Neuronal stem cell (in vitro differentiated cells): ENCODE measurements at regions not wholly inside any gene's neighbourhood (a gene's known extent, or its start where the extent isn't known, plus 50 kb on each side); places are given as distances from the start of the nearest gene placed in this dataset.

Experiments
- DNase-seq: peaks from one replicate; pipeline ENCODE4 v3.0.0-alpha.2; 2013; ENCODE audit warnings: low spot score
- H2AFZ ChIP-seq: one replicate; pipeline ENCODE4 v1.6.1; 2013; ENCODE audit warnings: mild to moderate bottlenecking, low read length, inconsistent platforms
- H2AK5ac ChIP-seq: 2 replicates; pipeline ENCODE4 v1.6.1; 2013; ENCODE audit warnings: low read depth, mild to moderate bottlenecking, inconsistent platforms, low read length, moderate library complexity, mixed read lengths
- H2BK120ac ChIP-seq: 2 replicates; pipeline ENCODE4 v1.6.1; 2013; ENCODE audit warnings: low read depth, mild to moderate bottlenecking, inconsistent platforms, low read length, moderate library complexity, mixed read lengths
- H2BK12ac ChIP-seq: one replicate; pipeline ENCODE4 v1.6.1; 2013; ENCODE audit warnings: low read length, inconsistent platforms
- H2BK15ac ChIP-seq: 2 replicates; pipeline ENCODE4 v1.6.1; 2013; ENCODE audit warnings: mild to moderate bottlenecking, low read length, inconsistent platforms, mixed read lengths
- H2BK5ac ChIP-seq: one replicate; pipeline ENCODE4 v1.6.1; 2013; ENCODE audit warnings: inconsistent platforms, mild to moderate bottlenecking, low read length, moderate library complexity
- H3K14ac ChIP-seq: one replicate; pipeline ENCODE4 v1.6.1; 2013; ENCODE audit warnings: low read length, inconsistent platforms
- H3K18ac ChIP-seq: 2 replicates; pipeline ENCODE4 v1.6.1; 2013; ENCODE audit warnings: low read length, inconsistent platforms
- H3K23ac ChIP-seq: 2 replicates; pipeline ENCODE4 v1.6.1; 2013; ENCODE audit warnings: low read depth, mild to moderate bottlenecking, mixed read lengths, low read length, inconsistent platforms; ENCODE audit not compliant: poor library complexity
- H3K27ac ChIP-seq: replicated peaks from 3 replicates; pipeline ENCODE4 v1.5.1; 2013; ENCODE audit warnings: low read length, inconsistent platforms
- H3K27me3 ChIP-seq, 3 experiments: 2 replicates each; pipeline ENCODE4 v1.6.1; 2013; ENCODE audit warnings: low read length in 3 of 3, mild to moderate bottlenecking in 2 of 3, inconsistent platforms in 1 of 3, low read depth in 1 of 3, mixed read lengths in 1 of 3, moderate library complexity in 1 of 3; ENCODE audit not compliant: control insufficient read depth in 3 of 3, insufficient read depth in 3 of 3
- H3K36me3 ChIP-seq, 2 donors: replicated peaks in 1 of 2; 2 replicates each; pipeline ENCODE4 v1.6.1; 2013; ENCODE audit warnings: low read length in 2 of 2; ENCODE audit not compliant: control insufficient read depth in 2 of 2, insufficient read depth in 2 of 2
- H3K4ac ChIP-seq: 2 replicates; pipeline ENCODE4 v1.6.1; 2013; ENCODE audit warnings: inconsistent platforms, mild to moderate bottlenecking, low read length, moderate library complexity
- H3K4me1 ChIP-seq, 2 donors: 1 replicate in 1 of 2; 2 replicates in 1 of 2; pipeline ENCODE4 v1.6.1; 2013; ENCODE audit warnings: low read length in 2 of 2, low read depth in 1 of 2; ENCODE audit not compliant: control insufficient read depth in 2 of 2, insufficient read depth in 1 of 2
- H3K4me2 ChIP-seq: one replicate; pipeline ENCODE4 v1.6.1; 2013; ENCODE audit warnings: mild to moderate bottlenecking, low read length, inconsistent platforms; ENCODE audit not compliant: insufficient read depth, poor library complexity, severe bottlenecking
- H3K4me3 ChIP-seq, 2 donors: 2 replicates each; pipeline ENCODE4 v1.5.1; 2013; ENCODE audit warnings: low read length in 2 of 2, mild to moderate bottlenecking in 2 of 2, inconsistent platforms in 1 of 2, moderate library complexity in 1 of 2
- H3K79me1 ChIP-seq: one replicate; pipeline ENCODE4 v1.6.1; 2013; ENCODE audit warnings: low read depth, mild to moderate bottlenecking, inconsistent platforms, low read length, moderate library complexity
- H3K9ac ChIP-seq: one replicate; pipeline ENCODE4 v1.6.1; 2013; ENCODE audit warnings: mild to moderate bottlenecking, low read depth, low read length, inconsistent platforms; ENCODE audit not compliant: poor library complexity
- H3K9me3 ChIP-seq, 2 donors: replicated peaks in 1 of 2; 2 replicates each; pipeline versions ENCODE3 to v1.6.1; 2013; ENCODE audit warnings: low read length in 2 of 2, mild to moderate bottlenecking in 2 of 2, inconsistent platforms in 1 of 2, low read depth in 1 of 2, mixed read lengths in 1 of 2, moderate library complexity in 1 of 2; ENCODE audit not compliant: control insufficient read depth in 2 of 2, insufficient read depth in 1 of 2
- H4K8ac ChIP-seq: one replicate; pipeline ENCODE4 v1.6.1; 2013; ENCODE audit warnings: low read depth, mild to moderate bottlenecking, inconsistent platforms, low read length, moderate library complexity
- H4K91ac ChIP-seq: one replicate; pipeline ENCODE4 v1.6.1; 2013; ENCODE audit warnings: low read length, low read depth, mild to moderate bottlenecking, inconsistent platforms; ENCODE audit not compliant: poor library complexity
- WGBS, 2 donors: extraction: QIAGEN DNeasy Blood & Tissue Kit; methylation state at CpG; one replicate each; pipeline ENCODE4 v1.1.7; 2013; ENCODE audit warnings: missing lambda C conversion rate in 2 of 2, mixed read lengths in 1 of 2; ENCODE audit not compliant: insufficient read length in 2 of 2, insufficient replicate concordance in 1 of 2; ENCODE audit errors: extremely low coverage in 2 of 2; 5-methylcytosine and 5-hydroxymethylcytosine counted together

- Histone ChIP-seq H2AFZ (peak overlapping the region; percentile 70), H2BK15ac (no peak overlapping the region), H3K27ac (no peak overlapping the region), H4K8ac (no peak overlapping the region), H3K4me3 (no peak overlapping the region), H3K18ac (no peak overlapping the region), H2BK5ac (no peak overlapping the region), H3K23ac (no peak overlapping the region), H3K27me3 (peaks cover 8 to 89% (median 61%) of the 10 kb centered on the region in 3 experiments), H3K4me2 (peak overlapping the region; percentile 35), H3K9ac (no peak overlapping the region), H3K36me3 (no peaks in the 10 kb centered on the region), H2BK12ac (no peak overlapping the region), H2BK120ac (no peak overlapping the region), H3K4ac (no peak overlapping the region), H4K91ac (no peak overlapping the region), H3K14ac (no peak overlapping the region), H3K9me3 (peaks cover 0 to 3% of the 10 kb centered on the region in 2 donors), H3K79me1 (no peaks in the 10 kb centered on the region), H2AK5ac (no peak overlapping the region), H3K4me1 (peaks cover 23 to 32% of the 10 kb centered on the region in 2 donors)
- DNase-seq = no peak
- no CpG with 5 or more reads among the region's 29 CpGs for WGBS, 2 donors
These were observed 70.4 kb upstream of the TBCA start for GRCh38 chr5:77846422-77847128.

- H3K27ac ChIP-seq = no peak overlapping the region
- no peaks in the 10 kb centered on the region for H3K36me3 ChIP-seq
These were observed 69.1 kb upstream of the TBCA start for GRCh38 chr5:77845324-77845646.

GRCh38 chr5:77844623-77845323 is 68.6 kb upstream of the TBCA start:
- Histone ChIP-seq H3K27ac (no peak overlapping the region), H3K4me3 (peak overlapping the region in 1 of 2 donors; percentile 63)

More at GRCh38 chr5:77845324-77845646, 69.1 kb upstream of the TBCA start:
- no peak overlapping the region for H4K91ac ChIP-seq
- H3K9me3 ChIP-seq = no peaks in the 10 kb centered on the region
- no peak overlapping the region for H4K8ac ChIP-seq
- H2BK15ac ChIP-seq = no peak overlapping the region
- H2BK5ac ChIP-seq = no peak overlapping the region
- no peaks in the 10 kb centered on the region for H3K79me1 ChIP-seq
- no peak overlapping the region for H2AFZ ChIP-seq
- H2AK5ac ChIP-seq = no peak overlapping the region
- H3K4me2 ChIP-seq = no peak overlapping the region
- H2BK120ac ChIP-seq = no peak overlapping the region
- H2BK12ac ChIP-seq = no peak overlapping the region
- H3K23ac ChIP-seq = no peak overlapping the region
- H3K27me3 ChIP-seq = peaks cover 0 to 89% (median 48%) of the 10 kb centered on the region in 3 experiments
- no peak overlapping the region for H3K4ac ChIP-seq
- no peak for DNase-seq
- H3K4me3 ChIP-seq = no peak overlapping the region
- peaks cover 23 to 24% of the 10 kb centered on the region in 2 donors for H3K4me1 ChIP-seq
- no CpG with 5 or more reads among the region's 5 CpGs for WGBS, 2 donors
- H3K18ac ChIP-seq = no peak overlapping the region
- H3K9ac ChIP-seq = no peak overlapping the region
- no peak overlapping the region for H3K14ac ChIP-seq

GRCh38 chr5:77844373-77844622 is 68.2 kb upstream of the TBCA start:
- H3K79me1 ChIP-seq = no peaks in the 10 kb centered on the region
- no CpG with 5 or more reads among the region's 10 CpGs for WGBS, 2 donors

More at GRCh38 chr5:77844623-77845323, 68.6 kb upstream of the TBCA start:
- Histone ChIP-seq H2BK120ac (no peak overlapping the region), H3K36me3 (no peaks in the 10 kb centered on the region), H3K4ac (no peak overlapping the region), H3K14ac (no peak overlapping the region), H3K9ac (no peak overlapping the region), H2AFZ (peak overlapping the region; percentile 69), H2BK5ac (no peak overlapping the region), H4K91ac (no peak overlapping the region), H3K4me2 (peak overlapping the region; percentile 60), H2BK15ac (no peak overlapping the region), H3K4me1 (peaks cover 23 to 24% of the 10 kb centered on the region in 2 donors), H2AK5ac (peak overlapping the region; percentile 13), H3K9me3 (peaks cover 0 to 3% of the 10 kb centered on the region in 2 donors), H2BK12ac (no peak overlapping the region), H3K79me1 (no peaks in the 10 kb centered on the region), H3K23ac (peak overlapping the region; percentile 40), H4K8ac (no peak overlapping the region), H3K27me3 (peaks cover 0 to 89% (median 44%) of the 10 kb centered on the region in 3 experiments), H3K18ac (peak overlapping the region; percentile 85)
- no peak for DNase-seq
- no CpG with 5 or more reads among the region's 48 CpGs for WGBS, 2 donors

More at GRCh38 chr5:77844373-77844622, 68.2 kb upstream of the TBCA start:
- Histone ChIP-seq H3K9me3 (peaks cover 0 to 3% of the 10 kb centered on the region in 2 donors), H3K14ac (no peak overlapping the region), H4K91ac (no peak overlapping the region), H2BK5ac (no peak overlapping the region), H2AFZ (peak overlapping the region; percentile 69), H3K36me3 (no peaks in the 10 kb centered on the region), H4K8ac (no peak overlapping the region), H3K27ac (no peak overlapping the region), H2BK12ac (no peak overlapping the region), H3K9ac (no peak overlapping the region), H3K4me1 (peaks cover 21 to 23% of the 10 kb centered on the region in 2 donors), H2BK15ac (no peak overlapping the region), H3K27me3 (peaks cover 0 to 89% (median 40%) of the 10 kb centered on the region in 3 experiments), H2AK5ac (no peak overlapping the region), H3K4me3 (peak overlapping the region in 1 of 2 donors; percentile 63), H3K4me2 (peak overlapping the region; percentile 60), H2BK120ac (no peak overlapping the region), H3K18ac (no peak overlapping the region), H3K4ac (no peak overlapping the region), H3K23ac (no peak overlapping the region)
- no peak for DNase-seq
